ENCODE measurements at regions not wholly inside any gene's neighbourhood (a gene's known extent, or its start where the extent isn't known, plus 50 kb on each side); places are given as distances from the start of the nearest gene placed in this dataset.

DNA sequence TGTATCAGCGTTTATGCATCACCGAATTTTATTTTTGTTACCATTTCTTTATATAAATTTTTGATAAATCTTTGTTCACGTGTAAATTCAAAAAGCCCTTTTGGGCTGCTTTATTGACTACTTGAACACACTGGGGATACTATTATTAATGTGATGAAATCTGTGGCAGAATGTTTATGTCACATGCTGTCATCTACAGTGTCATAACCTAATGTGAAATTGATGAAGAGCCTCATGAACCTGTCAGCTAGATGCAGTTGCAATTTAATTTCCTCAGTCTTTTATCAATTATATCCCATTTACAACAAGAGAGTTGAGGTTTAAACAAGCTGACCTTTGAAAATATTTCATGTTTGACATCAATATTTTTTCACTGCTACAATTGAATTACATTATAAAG is 1100.4 kb upstream of the COX7C start:
- Mint-ChIP-seq H3K4me3 (ENCODE audit: unreplicated experiment) (no peak overlapping the region), H3K36me3 (ENCODE audit: low read depth) (no peaks in the 10 kb centered on the region), H3K27ac (ENCODE audit: unreplicated experiment) (no peak overlapping the region), H3K4me1 (ENCODE audit: low read depth) (no peaks in the 10 kb centered on the region), H3K9me3 (ENCODE audit: low read depth) (no peaks in the 10 kb centered on the region), H3K27me3 (ENCODE audit: low read depth) (peaks cover 1% of the 10 kb centered on the region)
- TF ChIP-seq, protein P1, sequence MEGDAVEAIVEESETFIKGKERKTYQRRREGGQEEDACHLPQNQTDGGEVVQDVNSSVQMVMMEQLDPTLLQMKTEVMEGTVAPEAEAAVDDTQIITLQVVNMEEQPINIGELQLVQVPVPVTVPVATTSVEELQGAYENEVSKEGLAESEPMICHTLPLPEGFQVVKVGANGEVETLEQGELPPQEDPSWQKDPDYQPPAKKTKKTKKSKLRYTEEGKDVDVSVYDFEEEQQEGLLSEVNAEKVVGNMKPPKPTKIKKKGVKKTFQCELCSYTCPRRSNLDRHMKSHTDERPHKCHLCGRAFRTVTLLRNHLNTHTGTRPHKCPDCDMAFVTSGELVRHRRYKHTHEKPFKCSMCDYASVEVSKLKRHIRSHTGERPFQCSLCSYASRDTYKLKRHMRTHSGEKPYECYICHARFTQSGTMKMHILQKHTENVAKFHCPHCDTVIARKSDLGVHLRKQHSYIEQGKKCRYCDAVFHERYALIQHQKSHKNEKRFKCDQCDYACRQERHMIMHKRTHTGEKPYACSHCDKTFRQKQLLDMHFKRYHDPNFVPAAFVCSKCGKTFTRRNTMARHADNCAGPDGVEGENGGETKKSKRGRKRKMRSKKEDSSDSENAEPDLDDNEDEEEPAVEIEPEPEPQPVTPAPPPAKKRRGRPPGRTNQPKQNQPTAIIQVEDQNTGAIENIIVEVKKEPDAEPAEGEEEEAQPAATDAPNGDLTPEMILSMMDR (IDR thresholded peaks at IDR 0.05) = no peak
- no peak for DNase-seq (ENCODE audit: low spot score)

DNA sequence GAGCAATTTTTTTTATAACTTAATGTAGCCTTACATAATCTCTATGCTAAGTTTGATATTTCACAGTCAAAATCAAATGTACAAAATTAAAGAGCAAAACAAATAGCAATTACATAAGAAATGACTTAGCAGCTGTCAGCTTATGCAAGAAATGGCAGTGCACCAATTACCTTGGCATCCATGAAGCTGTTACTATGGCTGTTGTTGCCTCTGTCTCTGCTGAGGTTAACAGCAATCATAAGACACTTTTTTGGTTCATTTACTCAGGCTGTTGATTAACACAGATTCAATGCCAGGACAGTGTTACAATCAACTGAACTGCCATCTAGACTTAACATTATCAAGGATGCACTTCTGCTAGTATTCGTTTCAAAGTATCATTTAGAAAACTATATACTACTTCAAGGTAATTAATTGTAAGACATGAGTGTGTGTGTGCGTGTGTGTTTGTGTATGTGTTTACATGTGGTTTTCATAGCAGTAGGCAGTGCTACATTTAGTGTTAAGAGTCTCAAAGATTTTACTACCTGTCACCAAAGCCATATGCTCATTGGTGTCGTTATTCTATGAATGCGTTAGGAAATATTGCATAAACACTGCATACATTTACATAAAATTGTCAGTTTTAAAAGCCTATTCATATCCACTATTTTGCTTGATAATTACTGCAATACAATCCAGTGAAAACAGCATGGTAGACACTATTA is 1084.2 kb upstream of the COX7C start:
- Mint-ChIP-seq H3K4me3 (ENCODE audit: unreplicated experiment) (no peak overlapping the region), H3K27ac (ENCODE audit: unreplicated experiment) (no peak overlapping the region), H3K9me3 (ENCODE audit: low read depth) (no peaks in the 10 kb centered on the region), H3K36me3 (ENCODE audit: low read depth) (no peaks in the 10 kb centered on the region), H3K27me3 (ENCODE audit: low read depth) (peaks cover 8% of the 10 kb centered on the region), H3K4me1 (ENCODE audit: low read depth) (no peaks in the 10 kb centered on the region)
- TF ChIP-seq, protein P1 (IDR thresholded peaks at IDR 0.05) = no peak
- DNase-seq (ENCODE audit: low spot score) = no peak

DNA sequence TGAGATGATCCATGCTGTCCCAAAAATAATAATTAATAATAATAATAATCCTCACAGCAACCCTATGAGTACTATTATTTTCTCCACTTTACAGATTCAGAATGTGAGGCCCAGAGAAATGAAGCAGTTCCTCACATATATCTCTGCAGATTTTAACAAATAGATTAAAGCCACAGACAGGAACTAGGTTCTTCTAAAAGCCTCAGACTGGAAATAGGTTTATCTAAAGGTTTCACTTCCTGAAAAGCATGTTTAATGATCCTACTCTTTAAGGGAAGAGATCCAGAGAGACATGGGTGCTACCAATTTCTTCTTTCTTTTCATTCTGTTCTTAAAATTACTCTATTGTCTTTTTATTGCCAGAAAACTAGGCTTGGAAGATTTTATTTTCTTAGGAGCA is 1079.4 kb upstream of the COX7C start:
- TF ChIP-seq, protein P1 (IDR thresholded peaks at IDR 0.05) = no peak
- Mint-ChIP-seq H3K36me3 (ENCODE audit: low read depth) (no peaks in the 10 kb centered on the region), H3K27ac (ENCODE audit: unreplicated experiment) (no peak overlapping the region), H3K27me3 (ENCODE audit: low read depth) (peaks cover 15% of the 10 kb centered on the region), H3K4me3 (ENCODE audit: unreplicated experiment) (no peak overlapping the region), H3K4me1 (ENCODE audit: low read depth) (no peaks in the 10 kb centered on the region), H3K9me3 (ENCODE audit: low read depth) (no peaks in the 10 kb centered on the region)
- no peak for DNase-seq (ENCODE audit: low spot score)

DNA sequence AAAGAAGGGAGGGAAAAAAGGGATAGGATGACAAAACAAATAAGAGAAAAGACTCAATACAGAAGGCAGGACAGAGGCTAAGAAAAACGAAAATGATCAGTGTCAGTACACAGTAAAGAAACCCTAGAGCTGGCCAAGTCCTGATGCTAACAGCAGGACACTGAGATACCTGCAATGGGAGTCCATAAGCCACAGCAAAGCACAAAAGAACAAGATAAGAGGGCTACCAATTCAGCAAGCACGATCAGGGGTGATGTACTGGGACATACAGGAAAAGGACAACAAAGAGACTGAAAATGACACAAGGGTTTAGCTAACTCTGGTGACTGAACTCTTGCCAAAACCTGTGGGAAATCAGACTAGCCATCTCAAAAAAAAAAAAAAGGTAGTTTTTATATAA is 1072.6 kb upstream of the COX7C start:
- peaks cover 10% of the 10 kb centered on the region for H3K27me3 Mint-ChIP-seq (ENCODE audit: low read depth)
- no peaks in the 10 kb centered on the region for H3K9me3 Mint-ChIP-seq (ENCODE audit: low read depth)
- H3K36me3 Mint-ChIP-seq (ENCODE audit: low read depth) = no peaks in the 10 kb centered on the region
- no peaks in the 10 kb centered on the region for H3K4me1 Mint-ChIP-seq (ENCODE audit: low read depth)
- no peak overlapping the region for H3K27ac Mint-ChIP-seq (ENCODE audit: unreplicated experiment)
- TF ChIP-seq, protein P1 (IDR thresholded peaks at IDR 0.05) = no peak
- DNase-seq (ENCODE audit: low spot score) = no peak
- no peak overlapping the region for H3K4me3 Mint-ChIP-seq (ENCODE audit: unreplicated experiment)

DNA sequence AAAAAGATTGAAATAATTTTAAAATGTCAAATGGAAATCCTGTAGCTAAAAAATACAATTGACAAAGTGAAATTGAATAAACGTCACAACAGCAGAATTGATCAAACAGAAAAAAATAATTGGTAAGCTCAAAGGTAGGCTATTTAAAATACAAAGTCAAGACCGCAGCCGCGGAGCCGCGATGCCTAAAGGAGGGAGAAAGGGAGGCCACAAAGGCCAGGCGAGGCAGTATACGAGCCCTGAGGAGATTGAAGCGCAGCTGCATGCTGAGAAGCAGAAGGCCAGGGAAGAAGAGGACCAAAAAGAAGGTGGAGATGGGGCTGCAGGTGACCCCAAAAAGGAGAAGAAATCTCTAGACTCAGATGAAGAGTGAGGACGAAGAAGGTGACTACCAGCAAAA is 1068.5 kb upstream of the COX7C start:
- TF ChIP-seq, protein P1 (IDR thresholded peaks at IDR 0.05) = no peak
- Mint-ChIP-seq H3K4me1 (ENCODE audit: low read depth) (no peaks in the 10 kb centered on the region), H3K4me3 (ENCODE audit: unreplicated experiment) (no peak overlapping the region), H3K9me3 (ENCODE audit: low read depth) (peaks cover 23% of the 10 kb centered on the region), H3K36me3 (ENCODE audit: low read depth) (no peaks in the 10 kb centered on the region), H3K27me3 (ENCODE audit: low read depth) (peaks cover 6% of the 10 kb centered on the region), H3K27ac (ENCODE audit: unreplicated experiment) (no peak overlapping the region)
- no peak for DNase-seq (ENCODE audit: low spot score)
